ENCODE measurements at regions not wholly inside any gene's neighbourhood (a gene's known extent, or its start where the extent isn't known, plus 50 kb on each side); places are given as distances from the start of the nearest gene placed in this dataset.

DNA sequence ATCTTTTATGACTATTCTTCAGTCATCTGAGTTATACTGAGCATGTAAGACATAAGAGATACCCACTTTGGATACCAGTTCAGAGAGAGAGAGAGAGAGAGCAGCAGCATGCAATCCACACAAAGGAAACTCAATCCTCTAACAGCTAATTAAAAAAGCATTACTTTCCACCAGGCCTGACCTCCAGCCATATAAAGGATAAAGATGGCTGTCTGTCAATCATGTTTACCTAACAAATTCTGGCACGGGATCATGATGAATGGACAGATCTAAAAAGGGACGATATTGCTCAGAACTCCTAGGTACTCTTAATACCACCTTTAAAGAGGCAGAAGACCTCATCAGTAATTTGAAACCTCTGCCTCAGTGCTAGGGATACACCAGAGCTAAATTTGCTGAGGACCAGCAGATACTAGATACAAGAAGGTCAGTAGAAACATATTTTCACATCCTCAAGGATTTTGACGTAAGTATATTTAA, 159.2 kb downstream of the RPS12 start:
- DNase-seq (ENCODE audit: low read depth in 2 of 2) = no peak

- DNase-seq (ENCODE audit: low read depth in 2 of 2) = no peak
Observed at GRCh38 chr6:132974122-132974521, 159.8 kb downstream of the RPS12 start.

DNA sequence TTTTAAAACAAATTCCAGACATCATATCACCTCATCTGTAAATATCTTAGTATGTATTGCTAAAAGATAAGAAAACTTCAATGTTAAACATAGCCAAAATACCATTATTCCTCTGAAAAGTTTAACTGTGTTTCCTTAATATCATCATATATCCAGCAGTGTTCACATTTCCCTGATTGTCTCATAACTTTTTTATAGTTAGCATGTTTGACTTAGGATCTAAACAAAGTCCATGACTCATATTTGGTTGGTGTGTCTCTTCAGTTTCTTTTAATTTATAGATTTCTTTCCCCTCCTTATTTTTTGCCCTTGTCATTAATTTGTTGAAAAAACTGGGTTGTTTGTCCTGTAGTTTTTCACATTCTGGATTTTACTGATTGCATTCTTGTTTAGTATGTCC, 163.0 kb downstream of the RPS12 start:
- no peak for DNase-seq (ENCODE audit: low read depth in 2 of 2)

- DNase-seq (ENCODE audit: low read depth in 2 of 2) = no peak
Observed at GRCh38 chr6:132978685-132979084, 164.3 kb downstream of the RPS12 start.

DNA sequence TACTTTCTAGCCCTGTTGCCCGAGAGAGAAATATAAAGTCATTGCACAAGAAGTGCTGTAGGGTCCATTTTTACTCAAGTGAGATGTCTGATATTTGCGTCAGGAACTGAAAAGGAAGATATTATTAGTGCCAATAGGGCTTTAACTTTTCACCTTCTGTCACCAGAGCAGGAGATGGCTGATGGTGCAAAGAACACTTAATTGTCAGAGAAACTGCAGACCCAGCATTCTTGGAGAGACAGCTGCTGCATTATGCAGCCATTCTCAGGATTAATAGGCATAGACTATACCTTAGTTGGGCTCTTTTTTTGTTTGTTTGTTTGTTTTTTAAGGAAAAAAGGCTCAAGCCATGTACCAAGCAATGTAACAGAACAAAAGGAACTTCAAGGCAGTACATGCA, 179.4 kb downstream of the RPS12 start:
- DNase-seq (ENCODE audit: low read depth in 2 of 2) = no peak

DNA sequence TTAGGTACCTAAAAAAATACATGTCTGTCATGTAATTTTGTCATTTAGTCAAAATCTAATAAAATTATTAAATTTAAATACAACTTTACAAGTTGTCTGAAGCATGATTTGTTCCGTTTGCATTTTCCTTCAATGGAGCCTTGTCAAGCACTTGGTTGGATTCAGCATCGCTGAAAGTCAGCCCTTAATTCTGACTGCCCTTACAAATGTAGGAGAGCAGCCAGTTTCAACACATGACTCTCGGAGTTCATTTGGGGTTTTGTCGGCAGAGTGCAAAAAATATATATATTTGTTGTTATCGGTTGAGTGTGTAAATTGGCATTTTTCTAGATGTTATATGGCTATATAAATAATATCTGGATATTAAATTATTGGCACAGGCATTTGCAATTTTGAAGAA, 180.6 kb downstream of the RPS12 start:
- DNase-seq (ENCODE audit: low read depth in 2 of 2) = no peak

GRCh38 chr6:132995432-132995831, 181.1 kb downstream of the RPS12 start:
- no peak for DNase-seq (ENCODE audit: low read depth in 2 of 2)

GRCh38 chr6:132998418-132998817, 184.0 kb downstream of the RPS12 start:
- no peak for DNase-seq (ENCODE audit: low read depth in 2 of 2)

DNA sequence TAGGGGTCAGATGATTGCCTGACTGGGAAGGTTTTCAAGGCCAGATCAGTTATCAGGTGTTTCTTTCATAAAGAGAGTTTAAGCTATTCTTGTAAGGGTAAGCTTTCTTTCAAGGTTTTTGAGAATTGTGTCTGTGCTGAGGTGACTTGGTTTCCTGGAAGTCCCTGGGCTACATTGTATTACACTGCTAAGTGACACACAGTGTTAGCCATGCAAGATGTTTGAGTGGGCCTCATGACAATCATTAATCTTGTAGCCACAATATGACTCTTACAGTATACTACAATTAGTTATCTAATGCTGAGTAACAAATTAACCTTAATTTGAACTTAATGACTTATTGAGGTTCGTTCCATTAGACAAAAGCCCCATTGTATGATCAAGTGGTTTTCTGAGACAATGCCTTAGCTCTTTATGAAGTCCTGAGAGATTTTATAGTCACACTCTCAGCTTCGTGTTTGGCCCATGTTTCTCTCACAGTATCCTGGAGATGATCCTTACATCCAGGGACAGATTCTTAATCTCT, 186.7 kb downstream of the RPS12 start:
- no peak for DNase-seq (ENCODE audit: low read depth in 2 of 2)

- no peak for DNase-seq (ENCODE audit: low read depth in 2 of 2)
Observed at GRCh38 chr6:133004304-133004884, 190.0 kb downstream of the RPS12 start.

GRCh38 chr6:133012774-133013173, 198.4 kb downstream of the RPS12 start:
- no peak for DNase-seq (ENCODE audit: low read depth in 2 of 2)

GRCh38 chr6:133016631-133017030, 202.3 kb downstream of the RPS12 start:
- no peak for DNase-seq (ENCODE audit: low read depth in 2 of 2)

DNA sequence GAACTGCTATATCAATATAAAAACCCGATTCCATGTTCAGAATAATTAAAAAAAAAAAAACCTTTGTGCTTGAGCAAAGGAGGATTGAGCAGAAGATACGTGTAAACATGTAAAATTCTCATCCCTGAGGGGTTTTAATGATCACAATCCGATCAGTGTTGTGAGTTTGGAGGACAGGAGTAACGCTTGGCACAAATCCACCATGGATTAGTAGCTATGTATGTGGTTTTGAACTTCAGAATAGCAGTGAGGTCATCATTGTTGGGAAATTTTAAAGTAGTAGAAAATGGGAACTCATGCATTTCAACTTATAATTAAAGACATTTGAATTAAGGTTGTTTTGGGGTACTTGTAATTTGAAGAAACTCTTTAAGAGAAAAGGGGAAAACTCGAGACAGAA, 203.2 kb downstream of the RPS12 start:
- DNase-seq (ENCODE audit: low read depth in 2 of 2) = no peak

GRCh38 chr6:133026705-133027104, 212.3 kb downstream of the RPS12 start:
- no peak for DNase-seq (ENCODE audit: low read depth in 2 of 2)

- no peak for DNase-seq (ENCODE audit: low read depth in 2 of 2)
Observed at GRCh38 chr6:133033263-133033662, 207.9 kb upstream of the EYA4 start.

GRCh38 chr6:133034509-133035206, 206.5 kb upstream of the EYA4 start:
- no peak for DNase-seq (ENCODE audit: low read depth in 2 of 2)

- peak; percentile 25 to 53 for DNase-seq (ENCODE audit: low read depth in 2 of 2)
Observed at GRCh38 chr6:133040094-133040802, 200.9 kb upstream of the EYA4 start.

DNA sequence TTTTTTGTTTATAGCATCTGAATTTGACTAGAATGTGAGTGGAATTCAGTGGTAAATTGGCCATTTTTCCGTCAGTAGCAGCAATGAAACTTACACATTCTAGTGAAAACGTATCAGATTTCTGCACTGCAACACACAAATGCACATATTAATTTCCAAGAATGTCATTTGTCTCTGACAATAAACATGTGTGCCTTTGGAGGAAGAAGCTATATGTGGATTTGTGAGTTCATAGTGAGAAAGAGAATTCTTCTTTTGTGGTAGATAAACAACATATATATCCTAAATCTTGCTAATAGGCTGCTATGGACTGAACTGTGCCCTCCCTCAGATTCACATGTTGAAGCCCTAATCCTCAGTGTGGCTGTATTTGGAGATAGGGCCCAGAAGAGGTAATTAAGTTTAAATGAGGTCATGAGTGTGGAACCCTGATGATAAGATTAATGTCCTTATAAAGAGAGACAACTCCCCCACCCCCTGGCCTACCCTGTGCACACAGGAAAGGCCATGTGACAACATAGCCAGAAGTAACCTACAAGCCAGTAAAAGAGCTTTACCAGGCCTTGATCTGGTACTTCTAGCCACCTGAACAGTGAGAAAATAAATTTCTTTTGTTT, 200.2 kb upstream of the EYA4 start:
- no peak for DNase-seq (ENCODE audit: low read depth in 2 of 2)

GRCh38 chr6:133042550-133043120, 198.5 kb upstream of the EYA4 start:
- no peak for DNase-seq (ENCODE audit: low read depth in 2 of 2)

DNA sequence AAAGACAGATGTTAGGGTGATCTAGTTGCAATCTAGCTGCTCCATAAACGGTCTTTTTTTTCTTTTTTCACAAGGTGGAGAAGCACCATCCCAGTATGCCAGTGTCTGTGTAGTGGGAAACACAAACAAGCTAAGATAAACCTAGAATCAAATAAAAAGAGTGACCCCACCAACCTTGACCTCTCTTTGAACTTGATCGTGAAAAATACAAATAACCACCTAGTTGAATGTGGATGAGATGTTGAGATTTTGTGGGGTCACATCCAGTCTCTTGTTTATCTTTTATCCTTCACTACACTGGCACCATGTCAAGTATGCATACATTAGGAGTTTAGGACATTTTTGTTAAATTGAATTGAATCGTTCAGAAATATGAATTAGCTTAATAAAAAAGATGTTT, 194.6 kb upstream of the EYA4 start:
- no peak for DNase-seq (ENCODE audit: low read depth in 2 of 2)

DNA sequence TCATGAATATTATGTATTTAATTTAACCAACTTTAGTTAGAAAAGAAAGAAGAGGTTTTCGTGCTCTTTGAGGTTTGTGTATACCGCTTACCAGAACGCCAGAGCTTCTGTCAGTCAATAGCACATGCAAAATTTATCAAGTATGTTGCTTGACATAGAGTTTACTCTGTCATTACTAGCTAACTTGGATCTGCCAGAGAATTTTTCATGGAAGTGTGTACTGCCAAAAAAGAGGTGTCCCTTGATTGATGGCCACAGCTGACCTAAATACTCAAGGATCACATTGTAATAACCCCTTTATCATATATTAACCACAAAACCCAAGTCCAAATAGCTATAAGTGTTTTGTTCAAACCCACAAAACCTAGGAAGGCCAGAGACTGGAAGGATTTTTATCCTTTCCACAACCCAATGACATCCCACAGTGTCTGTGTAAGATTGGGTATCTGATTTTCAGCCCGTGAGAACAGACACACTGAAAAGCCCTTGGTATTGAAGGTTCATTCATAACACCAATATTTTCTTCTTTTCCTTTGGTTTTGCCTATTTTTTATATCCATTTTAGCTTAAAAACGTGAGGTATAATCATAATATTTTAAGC, 194.0 kb upstream of the EYA4 start:
- no peak for DNase-seq (ENCODE audit: low read depth in 2 of 2)
